HG03159 (cell line): ENCODE measurements at regions not wholly inside any gene's neighbourhood (a gene's known extent, or its start where the extent isn't known, plus 50 kb on each side); places are given as distances from the start of the nearest gene placed in this dataset.

Experiments
- ATAC-seq: cut with Tn5 transposase; IDR thresholded peaks from one replicate; pipeline ENCODE4 v1.9.1; 2021; ENCODE audit warnings: mild to moderate bottlenecking, moderate library complexity; ENCODE audit not compliant: unreplicated experiment

DNA sequence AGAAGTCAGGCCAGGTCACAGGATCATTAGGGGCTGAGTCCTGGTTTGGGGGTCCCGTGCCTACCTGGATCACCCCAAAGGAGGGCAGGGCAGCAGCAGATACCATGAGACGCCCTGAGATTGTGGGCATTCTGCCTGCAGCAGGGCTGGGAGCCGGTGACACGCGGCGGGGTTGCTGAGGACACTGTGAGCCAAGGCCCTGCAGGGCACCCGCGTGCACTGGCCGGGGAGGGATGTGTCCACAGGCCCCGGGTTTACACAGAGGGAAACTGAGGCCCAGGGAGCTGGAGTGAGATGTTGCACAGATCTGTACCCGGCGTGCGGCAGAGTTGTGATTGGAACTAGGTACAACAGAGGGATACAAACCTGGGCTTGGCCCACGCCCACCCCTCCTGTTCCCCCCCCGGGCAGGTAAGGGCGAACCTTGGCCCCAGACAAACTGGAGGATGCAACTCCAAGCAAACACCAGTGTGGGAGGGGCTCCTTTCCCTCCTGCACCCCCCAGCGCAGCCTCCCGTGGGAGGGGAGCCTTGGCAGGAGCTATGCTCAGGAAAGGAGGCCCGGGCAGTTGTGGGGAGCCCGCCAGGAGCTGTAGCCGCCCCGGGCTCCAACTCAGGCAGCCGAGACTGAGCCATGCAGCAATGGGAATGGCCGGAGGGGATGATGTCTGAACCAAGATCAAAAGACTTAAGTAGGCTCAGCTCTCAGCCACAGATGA is 91.3 kb downstream of the ENGASE start:
- no peak for ATAC-seq

GRCh38 chr17:79164913-79165695 is 90.5 kb downstream of the ENGASE start:
- ATAC-seq = no peak

GRCh38 chr17:79164408-79164807 is 89.8 kb downstream of the ENGASE start:
- no peak for ATAC-seq

DNA sequence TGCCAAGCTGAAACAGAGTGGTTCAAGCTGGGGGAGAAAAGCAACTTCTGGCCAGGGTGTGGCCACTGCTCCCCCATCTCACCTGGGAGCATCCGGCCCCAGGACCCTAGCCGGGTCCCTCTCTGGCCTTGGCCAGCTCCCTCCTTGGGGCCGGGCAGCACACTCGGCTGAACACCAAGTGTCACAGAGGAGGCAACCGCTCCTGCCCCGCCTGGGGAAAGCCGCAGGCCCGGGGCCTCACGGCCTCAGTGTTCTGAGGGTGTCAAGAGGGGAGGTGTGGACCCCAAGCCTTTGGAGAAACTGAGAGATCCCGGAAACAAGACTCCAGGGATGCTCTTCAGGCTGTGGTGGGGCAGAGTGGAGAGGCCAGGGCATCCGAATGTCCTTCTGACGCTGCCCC is 88.4 kb downstream of the ENGASE start:
- ATAC-seq = no peak

DNA sequence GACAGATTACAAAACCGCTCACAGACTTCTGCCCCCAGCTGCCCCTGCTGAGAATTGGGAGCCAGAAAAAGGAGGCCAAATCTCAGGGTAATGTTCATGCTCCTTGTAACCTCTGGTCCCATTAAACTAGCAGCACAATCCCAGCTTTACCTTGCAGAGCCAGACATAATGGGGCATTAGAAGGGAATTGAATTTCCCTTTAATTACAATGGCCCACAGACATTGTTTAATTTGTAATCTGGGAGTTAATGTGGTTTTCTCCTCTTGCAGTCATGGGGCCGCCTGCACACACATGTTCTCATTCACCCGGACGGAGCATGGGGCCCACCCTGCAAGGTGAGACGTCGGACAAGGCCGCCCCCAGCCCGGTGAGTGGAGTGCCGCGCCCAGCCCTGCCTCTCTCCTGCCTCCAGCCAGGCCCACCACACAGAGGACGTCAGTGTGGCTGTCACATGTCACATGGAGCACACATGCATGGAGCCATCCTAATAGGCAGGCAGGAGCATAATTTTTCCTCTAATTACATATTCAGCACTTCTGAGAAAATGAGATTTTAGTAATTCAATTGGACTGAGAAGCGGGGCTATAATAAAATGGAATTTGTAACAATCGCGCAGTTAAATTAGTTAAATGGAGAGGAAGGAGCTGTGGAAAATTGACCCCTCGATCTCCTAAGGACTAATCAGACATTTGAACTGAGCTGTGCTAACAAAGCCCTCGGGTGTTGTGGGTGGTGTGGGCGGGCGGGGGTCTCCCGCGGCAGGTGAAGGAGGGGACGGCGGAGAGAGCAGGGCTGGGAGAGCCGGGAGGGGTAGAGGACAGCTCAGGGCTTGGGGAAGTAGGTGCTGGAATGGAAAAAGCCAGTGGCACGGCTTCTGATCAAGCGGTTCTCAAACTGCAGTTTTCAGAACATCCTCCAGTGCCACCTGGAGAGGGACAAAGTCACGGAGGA is 87.7 kb downstream of the ENGASE start:
- ATAC-seq = no peak

GRCh38 chr17:79160980-79161636 is 86.5 kb downstream of the ENGASE start:
- ATAC-seq = no peak

- no peak for ATAC-seq
These were observed 85.3 kb downstream of the ENGASE start for GRCh38 chr17:79159926-79160325.

DNA sequence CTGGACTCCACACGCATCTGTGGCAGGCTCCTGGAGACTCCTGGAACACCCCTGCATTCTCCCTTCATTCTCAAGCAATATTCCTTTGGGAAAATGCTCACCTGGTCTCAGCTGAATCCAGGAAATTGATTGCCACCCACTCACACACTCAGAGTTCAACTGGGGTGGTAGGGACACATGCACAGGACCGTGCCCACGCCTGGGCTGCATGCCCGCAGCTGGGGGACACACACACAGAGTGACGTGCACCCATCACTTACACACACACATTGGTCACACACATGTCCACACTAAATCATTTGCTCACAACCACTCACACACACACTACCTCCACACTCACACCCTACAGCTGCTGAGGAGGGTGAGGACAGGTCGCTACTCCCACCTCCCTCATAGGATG is 84.8 kb downstream of the ENGASE start:
- ATAC-seq = no peak

- no peak for ATAC-seq
These were observed 82.0 kb downstream of the ENGASE start for GRCh38 chr17:79156463-79157095.

DNA sequence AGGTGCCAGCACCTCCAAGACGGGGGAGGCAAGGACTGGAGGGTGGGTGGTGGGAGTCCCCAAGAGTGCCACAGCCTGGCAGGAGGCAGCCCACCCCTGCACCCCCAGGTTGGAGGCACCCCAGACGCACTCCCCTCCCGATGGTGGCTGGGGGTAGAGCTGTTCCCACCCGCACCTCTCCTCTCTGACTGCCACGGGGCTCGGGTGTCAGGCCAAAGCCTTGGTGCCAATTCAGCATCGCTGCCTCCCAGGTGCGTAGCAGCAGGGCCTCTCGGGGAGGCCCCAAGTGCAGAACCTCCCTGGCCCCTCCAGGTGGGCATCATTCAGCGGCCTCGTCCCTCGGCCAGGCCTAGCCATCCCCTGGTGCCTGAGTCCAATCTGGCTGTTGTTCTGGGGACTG is 81.1 kb downstream of the ENGASE start:
- no peak for ATAC-seq

DNA sequence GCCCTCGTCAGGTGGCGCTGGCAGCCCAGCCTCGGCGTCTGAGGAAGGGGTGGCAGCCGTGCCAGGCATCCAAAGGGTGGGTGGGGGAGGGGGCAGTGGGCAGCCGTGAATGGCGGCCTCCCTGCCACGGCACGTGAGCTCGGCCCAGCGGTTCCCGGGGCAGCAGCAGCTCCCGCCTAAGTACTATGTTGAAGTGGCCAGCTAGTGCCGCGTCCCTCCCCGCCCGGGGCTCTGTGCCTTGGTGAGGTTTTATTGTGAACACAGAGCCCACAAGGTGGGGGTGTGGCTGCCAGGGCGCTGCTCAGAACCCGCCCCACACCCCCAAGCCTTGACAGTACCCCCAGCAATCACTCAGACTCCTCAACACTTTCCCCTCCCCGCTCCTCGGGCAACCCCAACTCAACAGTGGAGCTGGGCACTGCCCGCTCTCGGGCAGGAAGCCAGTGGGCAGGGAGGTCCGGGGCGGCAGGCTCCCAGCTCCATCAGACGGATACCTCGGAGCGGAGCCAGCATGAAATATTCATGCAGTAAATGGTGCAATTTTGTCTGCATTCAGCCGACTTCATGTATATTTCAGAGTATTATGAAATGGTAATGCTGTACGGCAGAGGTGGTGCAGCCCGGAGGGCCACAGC is 80.4 kb downstream of the ENGASE start:
- ATAC-seq = no peak

DNA sequence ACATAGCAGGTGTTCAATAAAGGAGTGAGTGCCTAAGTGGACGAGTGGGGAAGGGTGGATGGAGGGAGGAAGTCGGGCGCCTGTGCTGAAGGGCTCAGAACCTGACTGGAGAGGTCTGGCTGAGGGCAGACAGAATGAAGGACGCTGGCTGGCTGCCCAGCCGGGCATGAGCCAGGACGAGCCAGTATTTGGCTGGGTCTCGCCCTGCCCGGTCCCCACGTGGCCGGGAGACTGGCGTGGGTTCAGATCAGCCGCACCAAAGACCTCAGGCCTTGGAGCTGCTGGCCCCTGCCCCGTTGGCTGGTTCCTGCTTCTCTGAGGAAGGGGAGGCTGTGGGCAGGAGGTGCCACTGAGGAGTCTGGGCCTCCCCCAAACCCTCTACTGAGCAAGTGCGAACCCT is 79.8 kb downstream of the ENGASE start:
- no peak for ATAC-seq

DNA sequence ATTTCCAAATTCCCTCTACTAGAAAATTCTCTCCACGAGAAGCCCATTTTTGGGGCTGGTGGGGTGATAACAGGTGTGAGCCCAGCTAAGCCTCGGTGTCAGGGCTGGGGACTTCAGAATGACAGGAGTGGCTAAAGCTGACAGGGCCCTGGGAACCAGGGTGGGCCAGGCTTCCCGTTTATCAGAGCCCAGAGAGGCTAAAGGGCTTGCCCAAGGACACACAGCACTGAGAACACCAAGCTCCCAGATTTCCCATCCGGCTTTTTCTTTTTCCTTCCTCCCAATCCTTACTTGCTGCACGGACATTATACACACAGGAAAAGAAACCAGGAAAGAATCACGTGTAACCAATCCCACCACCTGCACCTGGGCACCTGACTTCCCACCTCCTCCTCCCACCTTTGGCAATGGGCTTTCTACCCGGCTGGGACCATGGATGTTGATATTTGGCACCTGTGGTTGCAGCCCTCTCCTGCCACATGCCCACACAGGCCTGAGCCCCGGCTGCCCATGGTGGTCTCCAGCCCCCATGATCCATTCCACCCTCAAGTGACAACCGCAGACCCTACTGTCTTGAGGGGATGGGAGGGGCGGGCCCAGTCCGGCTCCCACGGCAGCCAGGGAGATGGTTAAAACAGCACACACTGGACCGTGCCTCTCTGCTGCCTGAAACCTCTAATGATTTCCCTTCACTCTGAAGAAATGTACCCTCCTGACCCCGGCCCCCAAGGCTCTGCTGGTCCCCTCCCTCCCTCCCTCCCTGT is 78.9 kb downstream of the ENGASE start:
- no peak for ATAC-seq

GRCh38 chr17:79152636-79153035 is 78.0 kb downstream of the ENGASE start:
- no peak for ATAC-seq

DNA sequence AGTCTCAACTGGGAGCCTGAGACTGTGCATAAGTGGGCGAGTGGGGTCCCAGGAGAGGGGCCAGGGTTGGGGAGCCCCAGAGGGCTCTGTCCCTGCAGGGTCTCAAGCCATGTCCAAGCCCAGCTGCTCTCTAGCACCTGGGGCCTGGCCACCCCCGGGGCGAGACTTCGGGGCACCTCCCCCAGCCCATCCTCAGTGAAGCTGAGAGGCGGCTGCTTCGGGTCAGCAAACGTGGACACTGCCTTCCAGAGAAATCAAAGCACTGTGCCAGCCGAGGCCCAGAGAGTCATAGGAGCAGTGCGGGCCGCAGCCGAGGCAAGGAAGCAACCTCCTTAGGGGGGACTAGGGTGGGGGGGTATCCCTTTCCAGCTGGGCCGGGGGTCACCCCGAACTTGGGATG is 77.5 kb downstream of the ENGASE start:
- ATAC-seq = no peak

DNA sequence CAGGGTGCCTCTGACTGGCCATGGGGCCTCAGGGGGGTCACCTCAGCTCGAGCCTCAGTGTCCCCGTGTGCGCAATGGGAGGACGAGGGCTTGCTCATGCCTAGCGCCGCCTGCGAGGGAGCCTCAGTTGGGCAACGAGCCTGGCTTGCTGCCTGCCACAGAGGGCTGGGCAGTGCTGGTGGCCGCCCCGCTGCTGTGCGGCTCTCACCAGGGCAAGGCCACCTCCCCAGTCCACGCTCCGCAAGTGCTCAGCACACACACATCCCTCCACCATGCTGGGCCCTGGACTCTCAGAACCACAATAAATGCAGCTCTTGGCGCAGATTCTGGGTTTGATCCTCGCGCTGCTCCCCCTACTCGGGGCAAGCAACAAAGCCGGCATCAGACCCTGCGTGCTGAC is 76.2 kb downstream of the ENGASE start:
- ATAC-seq = no peak

DNA sequence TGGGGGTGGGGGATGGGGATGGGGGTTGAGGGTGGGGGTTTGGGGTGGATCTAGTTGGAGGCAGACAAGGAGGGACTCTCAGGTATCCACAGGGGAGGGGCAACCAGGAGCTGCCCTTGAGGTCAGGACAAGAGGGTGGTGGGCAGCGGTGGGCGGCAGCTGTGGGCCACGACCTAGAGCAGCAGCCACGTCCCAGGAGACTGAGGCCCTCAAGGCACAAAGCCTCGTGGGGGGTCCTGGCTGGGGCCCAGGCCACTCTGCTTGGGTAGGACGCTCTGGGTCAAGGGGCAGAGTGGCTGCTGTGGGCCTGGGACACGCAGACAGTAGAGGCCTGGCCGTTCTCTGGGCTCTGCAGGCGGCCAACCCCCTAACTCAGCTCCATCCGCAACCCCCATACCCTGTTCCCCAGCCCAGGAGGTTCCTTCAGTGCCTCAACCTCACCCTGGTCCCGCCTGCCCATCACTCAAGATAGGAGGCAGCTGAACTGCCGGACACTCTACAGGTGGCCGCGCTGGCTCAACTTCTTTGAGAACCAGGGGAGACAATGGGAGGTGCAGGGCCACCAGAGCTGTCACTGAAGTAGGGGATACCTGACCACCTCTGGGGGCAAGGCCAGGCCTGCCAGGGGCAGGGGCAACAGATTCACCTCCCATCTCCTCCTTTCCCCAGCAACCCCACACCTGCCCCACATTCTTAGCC is 75.6 kb downstream of the ENGASE start:
- ATAC-seq = no peak

GRCh38 chr17:79148584-79148983 is 74.0 kb downstream of the ENGASE start:
- no peak for ATAC-seq
